ENCODE measurements at regions not wholly inside any gene's neighbourhood (a gene's known extent, or its start where the extent isn't known, plus 50 kb on each side); places are given as distances from the start of the nearest gene placed in this dataset.

DNA sequence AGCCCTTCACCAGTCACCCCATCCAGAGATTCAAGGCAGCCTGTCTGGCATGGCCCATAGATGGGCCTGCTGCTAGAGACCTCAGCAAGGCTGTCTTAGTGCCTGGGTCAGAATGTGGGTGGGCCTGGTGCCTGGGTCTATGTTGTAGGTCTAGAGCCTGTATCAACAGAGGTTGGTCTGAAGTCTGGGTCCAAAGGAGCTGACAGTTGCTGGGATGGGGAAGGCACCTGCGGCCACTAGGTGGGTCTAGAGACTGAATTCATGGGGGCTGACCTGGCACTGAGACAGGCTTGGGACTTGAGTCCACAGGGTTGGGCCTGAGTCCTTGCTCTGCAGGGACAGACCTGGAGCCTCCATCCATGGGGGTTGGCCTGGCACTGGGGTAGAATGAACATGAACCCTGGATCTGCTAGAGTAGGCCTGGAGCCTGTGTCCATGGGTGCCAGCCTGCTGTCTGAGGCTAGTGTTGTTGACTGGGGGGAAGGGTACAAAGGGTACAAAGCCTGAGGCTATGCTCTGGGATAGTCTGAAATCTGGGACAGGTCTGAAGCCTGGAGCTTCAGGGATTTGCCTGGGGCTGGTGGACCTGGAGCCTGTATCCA, 516.8 kb downstream of the OLFM4 start:
- DNase-seq (ENCODE audit: low read depth in 2 of 2) = no peak
- no peak overlapping the region for H3K4me3 ChIP-seq (replicated peaks in 1 of 2; ENCODE audit: low read depth in 2 of 2, low read length in 2 of 2)
- no peak for TF ChIP-seq CTCF (IDR thresholded peaks at IDR 0.05; ENCODE audit: low read depth, low read length)

GRCh38 chr13:53560556-53560955, 531.9 kb downstream of the OLFM4 start:
- TF ChIP-seq CTCF (IDR thresholded peaks at IDR 0.05; ENCODE audit: low read depth, low read length) = no peak
- H3K4me3 ChIP-seq (replicated peaks in 1 of 2; ENCODE audit: low read depth in 2 of 2, low read length in 2 of 2) = no peak overlapping the region
- DNase-seq (ENCODE audit: low read depth in 2 of 2) = no peak

DNA sequence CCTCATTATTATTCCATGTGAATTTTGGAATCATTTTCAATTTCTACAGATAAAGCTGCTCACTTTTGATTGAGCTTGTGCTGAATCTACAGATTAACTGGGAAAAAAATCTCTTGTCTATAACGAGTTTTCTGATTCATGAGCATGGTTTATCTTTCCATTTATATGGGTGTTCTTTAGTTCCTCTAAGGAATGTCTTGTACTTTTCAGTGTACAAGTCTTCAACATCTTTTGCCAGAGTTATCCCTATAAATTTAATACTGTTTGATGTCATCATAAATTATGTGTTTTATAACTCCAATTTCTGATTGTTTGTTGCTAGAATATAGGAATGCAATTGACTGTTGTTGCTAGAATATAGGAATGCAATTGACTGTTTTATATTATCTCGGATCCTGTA, 533.8 kb downstream of the OLFM4 start:
- no peak overlapping the region for H3K4me3 ChIP-seq (replicated peaks in 1 of 2; ENCODE audit: low read depth in 2 of 2, low read length in 2 of 2)
- no peak for DNase-seq (ENCODE audit: low read depth in 2 of 2)
- no peak for TF ChIP-seq CTCF (IDR thresholded peaks at IDR 0.05; ENCODE audit: low read depth, low read length)

GRCh38 chr13:53568491-53568890, 539.9 kb downstream of the OLFM4 start:
- no peak for DNase-seq (ENCODE audit: low read depth in 2 of 2)

DNA sequence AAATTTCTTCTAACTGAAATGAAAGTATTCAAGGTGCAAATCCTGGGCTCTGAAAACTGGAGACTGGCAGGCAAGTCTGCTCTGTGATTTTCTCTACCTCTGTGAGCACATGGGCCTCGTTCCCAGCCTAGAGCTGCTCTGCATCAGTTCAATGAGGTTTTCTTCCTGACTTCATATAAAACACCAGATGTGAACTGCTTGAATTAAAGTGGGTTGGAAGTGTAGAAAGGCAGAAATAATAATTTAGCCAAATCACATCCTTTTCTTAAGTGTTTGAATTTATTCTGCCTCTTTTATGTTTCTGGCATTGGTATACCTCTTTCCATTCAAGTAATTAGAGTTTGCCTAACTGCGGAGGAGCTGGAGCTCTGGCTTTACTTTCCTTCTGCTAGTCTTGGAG, 540.8 kb downstream of the OLFM4 start:
- TF ChIP-seq CTCF (IDR thresholded peaks at IDR 0.05; ENCODE audit: low read depth, low read length) = no peak
- no peak for DNase-seq (ENCODE audit: low read depth in 2 of 2)
- no peak overlapping the region for H3K4me3 ChIP-seq (replicated peaks in 1 of 2; ENCODE audit: low read depth in 2 of 2, low read length in 2 of 2)

More at GRCh38 chr13:53568491-53568890, 539.9 kb downstream of the OLFM4 start:
- no peak for TF ChIP-seq CTCF (IDR thresholded peaks at IDR 0.05; ENCODE audit: low read depth, low read length)
- H3K4me3 ChIP-seq (replicated peaks in 1 of 2; ENCODE audit: low read depth in 2 of 2, low read length in 2 of 2) = no peak overlapping the region

GRCh38 chr13:53601113-53601512, 572.5 kb downstream of the OLFM4 start:
- no peak for TF ChIP-seq CTCF (IDR thresholded peaks at IDR 0.05; ENCODE audit: low read depth, low read length)
- DNase-seq (ENCODE audit: low read depth in 2 of 2) = no peak
- no peak overlapping the region for H3K4me3 ChIP-seq (replicated peaks in 1 of 2; ENCODE audit: low read depth in 2 of 2, low read length in 2 of 2)

DNA sequence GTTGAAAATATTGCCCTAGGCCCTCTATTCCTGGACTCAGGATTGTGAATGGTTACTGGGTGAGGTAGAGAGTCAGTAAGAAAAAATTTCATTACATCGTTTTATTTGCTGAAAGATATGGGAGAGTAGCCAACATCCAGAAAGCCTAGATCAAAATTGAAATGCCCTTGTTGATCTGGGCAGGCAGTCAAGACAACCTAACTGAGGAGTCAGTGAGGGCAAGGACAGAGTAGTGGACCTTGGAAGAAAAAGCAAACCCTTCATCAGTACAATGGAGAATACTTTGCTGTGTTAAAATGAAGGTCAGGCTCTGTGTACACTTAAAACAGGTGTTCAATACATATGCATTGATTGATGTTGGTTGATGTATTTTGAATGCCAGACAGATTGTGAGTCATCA, 576.7 kb downstream of the OLFM4 start:
- no peak for TF ChIP-seq CTCF (IDR thresholded peaks at IDR 0.05; ENCODE audit: low read depth, low read length)
- DNase-seq (ENCODE audit: low read depth in 2 of 2) = no peak
- H3K4me3 ChIP-seq (replicated peaks in 1 of 2; ENCODE audit: low read depth in 2 of 2, low read length in 2 of 2) = no peak overlapping the region
